GM12892 (cell line): ENCODE measurements at regions not wholly inside any gene's neighbourhood (a gene's known extent, or its start where the extent isn't known, plus 50 kb on each side); places are given as distances from the start of the nearest gene placed in this dataset.

ENCODE experiments used
- DNase-seq: peaks from one replicate; pipeline ENCODE4 v3.0.0; 2011; ENCODE audit not compliant: insufficient read length
- FAIRE-seq: peaks from 2 replicates; lab custom pipeline; 2011; peaks lifted over from hg19 to GRCh38; lab: Jason Lieb, UNC
- POLR2A ChIP-seq: IDR thresholded peaks from 2 replicates; pipeline ENCODE4 v1.6.1; 2011; ENCODE audit warnings: low read depth, low read length, control low read depth
- POLR2AphosphoS5 ChIP-seq: IDR thresholded peaks from 2 replicates; pipeline ENCODE4 v1.6.1; 2011; ENCODE audit warnings: low read depth, low read length, control low read depth
- TAF1 ChIP-seq: IDR thresholded peaks from 2 replicates; pipeline ENCODE4 v1.6.1; 2011; ENCODE audit warnings: low read depth, mild to moderate bottlenecking, control low read depth, low read length, borderline replicate concordance

- FAIRE-seq (no peak), DNase-seq (no peak)
- TF ChIP-seq POLR2A (no peak), POLR2AphosphoS5 (no peak), TAF1 (no peak)
These were observed 134.5 kb upstream of the FSTL4 start for GRCh38 chr5:133746834-133747233.

- no peak for TF ChIP-seq POLR2A
- no peak for TF ChIP-seq POLR2AphosphoS5
- no peak for TF ChIP-seq TAF1
- FAIRE-seq, result no peak
- DNase-seq, result no peak
These were observed 132.6 kb upstream of the FSTL4 start for GRCh38 chr5:133744960-133745308.

GRCh38 chr5:133744051-133744959, 132.0 kb upstream of the FSTL4 start:
- no peak for DNase-seq
- no peak for FAIRE-seq
- TF ChIP-seq POLR2AphosphoS5 (no peak), POLR2A (no peak), TAF1 (no peak)

GRCh38 chr5:133742431-133742988, 130.2 kb upstream of the FSTL4 start:
- DNase-seq (no peak), FAIRE-seq (peak; percentile 70)
- TF ChIP-seq TAF1 (no peak), POLR2A (no peak), POLR2AphosphoS5 (no peak)

GRCh38 chr5:133741818-133742355, 129.5 kb upstream of the FSTL4 start:
- DNase-seq (no peak), FAIRE-seq (no peak)
- TF ChIP-seq POLR2A, result no peak
- TF ChIP-seq TAF1, result no peak
- no peak for TF ChIP-seq POLR2AphosphoS5

GRCh38 chr5:133741396-133741795, 129.1 kb upstream of the FSTL4 start:
- DNase-seq (no peak), FAIRE-seq (no peak)
- no peak for TF ChIP-seq POLR2AphosphoS5
- no peak for TF ChIP-seq POLR2A
- TF ChIP-seq TAF1, result no peak

- DNase-seq, result no peak
- no peak for TF ChIP-seq POLR2AphosphoS5
- no peak for TF ChIP-seq TAF1
- no peak for TF ChIP-seq POLR2A
- FAIRE-seq, result no peak
These were observed 126.9 kb upstream of the FSTL4 start for GRCh38 chr5:133739181-133739780.

- FAIRE-seq (no peak), DNase-seq (no peak)
- TF ChIP-seq POLR2AphosphoS5 (no peak), TAF1 (no peak), POLR2A (no peak)
These were observed 125.9 kb upstream of the FSTL4 start for GRCh38 chr5:133738271-133738670.

- TF ChIP-seq POLR2A, result no peak
- no peak for TF ChIP-seq POLR2AphosphoS5
- no peak for TF ChIP-seq TAF1
- DNase-seq (no peak), FAIRE-seq (no peak)
These were observed 124.2 kb upstream of the FSTL4 start for GRCh38 chr5:133736512-133736911.

GRCh38 chr5:133735346-133735745, 123.0 kb upstream of the FSTL4 start:
- TF ChIP-seq POLR2AphosphoS5 (no peak), TAF1 (no peak), POLR2A (no peak)
- no peak for DNase-seq
- no peak for FAIRE-seq

- FAIRE-seq (no peak), DNase-seq (no peak)
- no peak for TF ChIP-seq POLR2A
These were observed 122.6 kb upstream of the FSTL4 start for GRCh38 chr5:133734916-133735315.

GRCh38 chr5:133732536-133732935, 120.2 kb upstream of the FSTL4 start:
- DNase-seq (no peak), FAIRE-seq (no peak)
- TF ChIP-seq POLR2AphosphoS5, result no peak
- no peak for TF ChIP-seq POLR2A
- TF ChIP-seq TAF1, result no peak
